ENCODE measurements at regions not wholly inside any gene's neighbourhood (a gene's known extent, or its start where the extent isn't known, plus 50 kb on each side); places are given as distances from the start of the nearest gene placed in this dataset.

DNA sequence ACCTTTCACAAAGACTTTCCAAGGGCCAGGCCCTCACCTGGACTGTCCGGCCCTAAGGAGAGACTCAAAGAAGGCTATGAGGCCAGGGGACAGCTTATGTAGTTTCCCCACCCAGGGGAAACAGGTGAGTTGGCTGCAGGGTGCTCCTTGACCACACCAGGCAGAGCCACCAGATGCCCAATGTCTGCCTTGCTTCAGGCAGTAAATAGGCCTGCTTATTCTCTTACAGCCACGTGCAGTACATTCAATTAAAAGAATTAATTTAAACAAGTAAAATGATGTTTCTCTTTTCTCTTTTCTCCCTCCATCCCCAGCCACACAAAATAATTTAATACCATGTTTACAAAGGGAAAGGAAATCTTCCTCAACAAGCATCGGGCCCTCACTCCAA, 66.6 kb upstream of the ABLIM1 start:
- ChIA-PET CTCF (interaction anchor here (1.1 kb wide), 1 partner anchor 97 kb away, joined by 3 read pairs; the partner anchor contains the start of gene FHIP2A), POLR2A (no interaction called here)
- Mint-ChIP-seq H3K27me3 (ENCODE audit: low read depth) (no peaks in the 10 kb centered on the region), H3K9me3 (peaks cover 14% of the 10 kb centered on the region), H3K4me1 (peaks cover 16% of the 10 kb centered on the region), H3K36me3 (no peaks in the 10 kb centered on the region), H3K27ac (no peak overlapping the region), H3K4me3 (no peak overlapping the region)
- DNase-seq (ENCODE audit: low spot score) (no peak), ATAC-seq (no peak)
- TF ChIP-seq, protein P1, sequence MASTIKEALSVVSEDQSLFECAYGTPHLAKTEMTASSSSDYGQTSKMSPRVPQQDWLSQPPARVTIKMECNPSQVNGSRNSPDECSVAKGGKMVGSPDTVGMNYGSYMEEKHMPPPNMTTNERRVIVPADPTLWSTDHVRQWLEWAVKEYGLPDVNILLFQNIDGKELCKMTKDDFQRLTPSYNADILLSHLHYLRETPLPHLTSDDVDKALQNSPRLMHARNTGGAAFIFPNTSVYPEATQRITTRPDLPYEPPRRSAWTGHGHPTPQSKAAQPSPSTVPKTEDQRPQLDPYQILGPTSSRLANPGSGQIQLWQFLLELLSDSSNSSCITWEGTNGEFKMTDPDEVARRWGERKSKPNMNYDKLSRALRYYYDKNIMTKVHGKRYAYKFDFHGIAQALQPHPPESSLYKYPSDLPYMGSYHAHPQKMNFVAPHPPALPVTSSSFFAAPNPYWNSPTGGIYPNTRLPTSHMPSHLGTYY (CRISPR knock-in tag; IDR thresholded peaks at IDR 0.05) = no peak
- TF ChIP-seq NR1H2 (CRISPR knock-in tag; IDR thresholded peaks at IDR 0.05) (no peak), TCF7 (CRISPR knock-in tag; IDR thresholded peaks at IDR 0.05; ENCODE audit: low read depth) (no peak), SMAD4 (CRISPR knock-in tag; IDR thresholded peaks at IDR 0.05) (no peak), KAT7 (CRISPR knock-in tag; IDR thresholded peaks at IDR 0.05; ENCODE audit: borderline replicate concordance) (no peak), TP53 (CRISPR knock-in tag; IDR thresholded peaks at IDR 0.05) (no peak)

DNA sequence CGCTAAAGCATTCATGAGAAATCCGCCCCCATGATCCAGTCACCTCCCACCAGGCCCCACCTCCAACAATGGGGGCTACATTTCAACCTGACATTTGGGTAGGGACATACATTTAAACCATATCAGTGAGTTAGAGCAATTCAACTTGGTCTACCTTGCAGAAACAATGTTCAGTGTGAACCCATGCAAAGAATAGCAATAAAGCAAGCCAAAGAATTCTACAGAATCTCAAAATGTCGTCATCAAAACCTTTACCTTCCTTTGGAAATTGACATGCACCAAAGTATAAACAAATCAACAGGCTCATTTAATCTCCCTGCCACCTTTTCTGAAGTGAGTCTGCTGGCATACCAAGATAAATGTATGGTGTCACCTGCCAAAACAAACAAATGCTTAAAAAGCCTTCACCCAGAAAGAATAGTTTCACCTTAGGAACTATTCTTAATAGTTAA, 68.8 kb upstream of the ABLIM1 start:
- Mint-ChIP-seq H3K27ac (no peak overlapping the region), H3K9me3 (peaks cover 14% of the 10 kb centered on the region), H3K27me3 (ENCODE audit: low read depth) (no peaks in the 10 kb centered on the region), H3K36me3 (no peaks in the 10 kb centered on the region), H3K4me3 (no peak overlapping the region), H3K4me1 (peaks cover 16% of the 10 kb centered on the region)
- DNase-seq (ENCODE audit: low spot score) (no peak), ATAC-seq (no peak)
- CTCF ChIA-PET = no interaction called here
- POLR2A ChIA-PET = no interaction called here
- TF ChIP-seq PRRX2 (CRISPR knock-in tag; IDR thresholded peaks at IDR 0.05) = no peak
- no peak for TF ChIP-seq NFYB (CRISPR knock-in tag; conservative IDR thresholded peaks at IDR 0.05; ENCODE audit: low read depth)
- TF ChIP-seq, protein P2, sequence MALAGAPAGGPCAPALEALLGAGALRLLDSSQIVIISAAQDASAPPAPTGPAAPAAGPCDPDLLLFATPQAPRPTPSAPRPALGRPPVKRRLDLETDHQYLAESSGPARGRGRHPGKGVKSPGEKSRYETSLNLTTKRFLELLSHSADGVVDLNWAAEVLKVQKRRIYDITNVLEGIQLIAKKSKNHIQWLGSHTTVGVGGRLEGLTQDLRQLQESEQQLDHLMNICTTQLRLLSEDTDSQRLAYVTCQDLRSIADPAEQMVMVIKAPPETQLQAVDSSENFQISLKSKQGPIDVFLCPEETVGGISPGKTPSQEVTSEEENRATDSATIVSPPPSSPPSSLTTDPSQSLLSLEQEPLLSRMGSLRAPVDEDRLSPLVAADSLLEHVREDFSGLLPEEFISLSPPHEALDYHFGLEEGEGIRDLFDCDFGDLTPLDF (CRISPR knock-in tag; IDR thresholded peaks at IDR 0.05) = no peak
- TF ChIP-seq, protein P3, sequence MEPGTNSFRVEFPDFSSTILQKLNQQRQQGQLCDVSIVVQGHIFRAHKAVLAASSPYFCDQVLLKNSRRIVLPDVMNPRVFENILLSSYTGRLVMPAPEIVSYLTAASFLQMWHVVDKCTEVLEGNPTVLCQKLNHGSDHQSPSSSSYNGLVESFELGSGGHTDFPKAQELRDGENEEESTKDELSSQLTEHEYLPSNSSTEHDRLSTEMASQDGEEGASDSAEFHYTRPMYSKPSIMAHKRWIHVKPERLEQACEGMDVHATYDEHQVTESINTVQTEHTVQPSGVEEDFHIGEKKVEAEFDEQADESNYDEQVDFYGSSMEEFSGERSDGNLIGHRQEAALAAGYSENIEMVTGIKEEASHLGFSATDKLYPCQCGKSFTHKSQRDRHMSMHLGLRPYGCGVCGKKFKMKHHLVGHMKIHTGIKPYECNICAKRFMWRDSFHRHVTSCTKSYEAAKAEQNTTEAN (CRISPR knock-in tag; IDR thresholded peaks at IDR 0.05) = no peak
- TF ChIP-seq MXD4 (CRISPR knock-in tag; IDR thresholded peaks at IDR 0.05; ENCODE audit: borderline replicate concordance) = no peak
- no peak for TF ChIP-seq CREB1 (CRISPR knock-in tag; IDR thresholded peaks at IDR 0.05)
- TF ChIP-seq, protein P4, sequence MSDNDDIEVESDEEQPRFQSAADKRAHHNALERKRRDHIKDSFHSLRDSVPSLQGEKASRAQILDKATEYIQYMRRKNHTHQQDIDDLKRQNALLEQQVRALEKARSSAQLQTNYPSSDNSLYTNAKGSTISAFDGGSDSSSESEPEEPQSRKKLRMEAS (CRISPR knock-in tag; IDR thresholded peaks at IDR 0.05) = no peak
- no peak for TF ChIP-seq KAT7 (CRISPR knock-in tag; IDR thresholded peaks at IDR 0.05; ENCODE audit: borderline replicate concordance)
- no peak for TF ChIP-seq ZNF396 (CRISPR knock-in tag; IDR thresholded peaks at IDR 0.05; ENCODE audit: borderline replicate concordance)
- no peak for TF ChIP-seq JAZF1 (CRISPR knock-in tag; IDR thresholded peaks at IDR 0.05)
- TF ChIP-seq, protein P5, sequence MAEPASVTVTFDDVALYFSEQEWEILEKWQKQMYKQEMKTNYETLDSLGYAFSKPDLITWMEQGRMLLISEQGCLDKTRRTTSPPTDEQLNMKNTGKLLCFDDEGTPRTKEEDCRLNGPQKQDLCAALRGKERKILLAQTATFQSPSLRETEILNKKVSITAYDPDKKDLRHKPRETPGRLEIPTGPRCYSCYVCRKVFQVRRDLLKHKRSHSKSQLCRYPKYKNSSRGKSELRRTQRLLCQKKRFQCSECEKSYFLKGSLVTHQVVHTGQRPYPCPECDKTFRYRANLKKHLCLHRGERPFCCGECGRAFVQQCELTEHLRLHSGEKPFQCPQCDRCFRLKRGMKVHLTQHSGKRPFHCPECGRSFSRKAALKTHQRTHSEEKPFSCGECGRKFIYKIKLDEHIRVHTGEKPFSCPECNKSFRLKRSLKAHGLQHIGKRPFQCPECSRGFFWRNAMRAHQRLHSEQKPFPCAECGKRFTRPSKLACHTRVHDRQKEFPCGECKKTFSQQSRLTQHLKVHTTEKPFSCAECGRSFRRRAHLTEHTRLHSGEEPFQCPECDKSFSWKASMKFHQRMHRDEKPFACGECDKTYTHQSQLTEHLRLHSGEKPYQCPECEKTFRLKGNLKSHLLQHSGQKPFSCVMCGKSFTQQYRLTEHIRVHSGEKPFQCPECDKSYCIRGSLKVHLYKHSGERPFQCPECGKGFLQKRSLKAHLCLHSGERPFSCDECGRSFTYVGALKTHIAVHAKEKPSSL (CRISPR knock-in tag; conservative IDR thresholded peaks at IDR 0.05) = no peak
- TF ChIP-seq IRF2 (CRISPR knock-in tag; IDR thresholded peaks at IDR 0.05; ENCODE audit: borderline replicate concordance, low read depth) = no peak
- TF ChIP-seq, protein P6, sequence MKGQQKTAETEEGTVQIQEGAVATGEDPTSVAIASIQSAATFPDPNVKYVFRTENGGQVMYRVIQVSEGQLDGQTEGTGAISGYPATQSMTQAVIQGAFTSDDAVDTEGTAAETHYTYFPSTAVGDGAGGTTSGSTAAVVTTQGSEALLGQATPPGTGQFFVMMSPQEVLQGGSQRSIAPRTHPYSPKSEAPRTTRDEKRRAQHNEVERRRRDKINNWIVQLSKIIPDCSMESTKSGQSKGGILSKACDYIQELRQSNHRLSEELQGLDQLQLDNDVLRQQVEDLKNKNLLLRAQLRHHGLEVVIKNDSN (CRISPR knock-in tag; IDR thresholded peaks at IDR 0.05) = no peak

Data from WTC11 (cell line).